ENCODE measurements at regions not wholly inside any gene's neighbourhood (a gene's known extent, or its start where the extent isn't known, plus 50 kb on each side); places are given as distances from the start of the nearest gene placed in this dataset.

DNA sequence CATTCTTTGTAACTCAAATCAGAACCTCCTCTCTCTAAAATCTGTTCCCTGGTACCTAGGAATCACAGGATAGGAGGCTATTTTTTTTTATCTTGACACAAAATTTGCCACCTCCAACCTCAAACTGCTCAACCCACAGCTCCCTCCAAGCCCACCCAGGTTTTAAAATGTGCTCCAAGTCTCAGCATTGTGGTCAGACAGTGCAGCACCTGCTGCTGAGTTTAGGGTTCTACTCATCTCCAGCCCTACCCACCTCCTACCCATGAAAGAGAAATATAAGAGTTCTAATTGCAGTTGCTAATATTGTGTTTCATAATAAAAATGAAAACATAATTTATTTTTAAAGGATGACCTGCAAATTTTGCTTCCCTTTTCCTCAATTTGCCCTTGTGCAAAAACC lies 496.5 kb downstream of the MAFB start:
- TF ChIP-seq, protein P1, sequence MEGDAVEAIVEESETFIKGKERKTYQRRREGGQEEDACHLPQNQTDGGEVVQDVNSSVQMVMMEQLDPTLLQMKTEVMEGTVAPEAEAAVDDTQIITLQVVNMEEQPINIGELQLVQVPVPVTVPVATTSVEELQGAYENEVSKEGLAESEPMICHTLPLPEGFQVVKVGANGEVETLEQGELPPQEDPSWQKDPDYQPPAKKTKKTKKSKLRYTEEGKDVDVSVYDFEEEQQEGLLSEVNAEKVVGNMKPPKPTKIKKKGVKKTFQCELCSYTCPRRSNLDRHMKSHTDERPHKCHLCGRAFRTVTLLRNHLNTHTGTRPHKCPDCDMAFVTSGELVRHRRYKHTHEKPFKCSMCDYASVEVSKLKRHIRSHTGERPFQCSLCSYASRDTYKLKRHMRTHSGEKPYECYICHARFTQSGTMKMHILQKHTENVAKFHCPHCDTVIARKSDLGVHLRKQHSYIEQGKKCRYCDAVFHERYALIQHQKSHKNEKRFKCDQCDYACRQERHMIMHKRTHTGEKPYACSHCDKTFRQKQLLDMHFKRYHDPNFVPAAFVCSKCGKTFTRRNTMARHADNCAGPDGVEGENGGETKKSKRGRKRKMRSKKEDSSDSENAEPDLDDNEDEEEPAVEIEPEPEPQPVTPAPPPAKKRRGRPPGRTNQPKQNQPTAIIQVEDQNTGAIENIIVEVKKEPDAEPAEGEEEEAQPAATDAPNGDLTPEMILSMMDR (IDR thresholded peaks at IDR 0.05): no peak
- no peak for TF ChIP-seq POLR2AphosphoS5 (IDR thresholded peaks at IDR 0.05)
